Gastroesophageal sphincter (tissue), 4 donors: ENCODE measurements at regions not wholly inside any gene's neighbourhood (a gene's known extent, or its start where the extent isn't known, plus 50 kb on each side); places are given as distances from the start of the nearest gene placed in this dataset.

ENCODE experiments used
- ATAC-seq: fragments of 150-250 bp; one replicate; pipeline ENCODE4 v1.9.1; 2016; ENCODE audit warnings: mild to moderate bottlenecking, moderate library complexity
- H3K27ac ChIP-seq, 4 donors: fragments of 200-600 bp; sonication (generic) in 3 of 4; 1 replicate in 3 of 4; 2 replicates in 1 of 4; pipeline ENCODE4 v1.5.1; 2016 to 2019
- H3K27me3 ChIP-seq: fragments of 200-600 bp; sonication (generic); one replicate; pipeline ENCODE4 v1.5.1; 2019
- H3K36me3 ChIP-seq, 2 donors: fragments of 200-600 bp; sonication (generic); one replicate each; pipeline ENCODE4 v1.5.1; 2019; ENCODE audit warnings: control low read depth in 1 of 2
- H3K4me1 ChIP-seq, 3 donors: fragments of 200-600 bp; sonication (generic); 1 replicate in 2 of 3; 2 replicates in 1 of 3; pipeline ENCODE4 v1.5.1; 2016 to 2019; ENCODE audit warnings: control low read depth in 2 of 3
- H3K4me3 ChIP-seq, 2 donors: fragments of 200-600 bp; sonication (generic); one replicate each; pipeline ENCODE4 v1.5.1; 2019; ENCODE audit warnings: mild to moderate bottlenecking in 1 of 2, moderate library complexity in 1 of 2
- H3K9me3 ChIP-seq, 3 donors: fragments of 200-600 bp; sonication (generic); one replicate each; pipeline ENCODE4 v1.5.1; 2017 to 2019; ENCODE audit warnings: control low read depth in 2 of 3
- CTCF ChIP-seq, 4 experiments: fragments of 200-600 bp in 2 of 4; fragments of 450-650 bp in 2 of 4; sonication (generic) in 1 of 4; IDR thresholded peaks; one replicate each; pipeline ENCODE4 v1.5.1; 2017 to 2019; ENCODE audit warnings: antibody characterized with exemption in 4 of 4, mild to moderate bottlenecking in 2 of 4, moderate library complexity in 2 of 4
- EP300 ChIP-seq: sonication (generic); formaldehyde crosslinking; IDR thresholded peaks from one replicate; pipeline ENCODE4 v1.6.1; 2017; ENCODE audit warnings: antibody characterized with exemption, mild to moderate bottlenecking
- POLR2A ChIP-seq, 2 donors: fragments of 450-650 bp; IDR thresholded peaks; one replicate each; pipeline ENCODE4 v1.6.1; 2017; ENCODE audit warnings: antibody characterized with exemption in 2 of 2, mild to moderate bottlenecking in 2 of 2, moderate library complexity in 1 of 2
- POLR2AphosphoS5 ChIP-seq: sonication (generic); formaldehyde crosslinking; IDR thresholded peaks from one replicate; pipeline ENCODE4 v1.6.1; 2017; ENCODE audit warnings: antibody characterized with exemption
- WGBS, 2 donors: methylation state at CpG; one replicate each; pipeline ENCODE4 v1.1.5; 2018; ENCODE audit warnings: low coverage in 1 of 2; 5-methylcytosine and 5-hydroxymethylcytosine counted together

DNA sequence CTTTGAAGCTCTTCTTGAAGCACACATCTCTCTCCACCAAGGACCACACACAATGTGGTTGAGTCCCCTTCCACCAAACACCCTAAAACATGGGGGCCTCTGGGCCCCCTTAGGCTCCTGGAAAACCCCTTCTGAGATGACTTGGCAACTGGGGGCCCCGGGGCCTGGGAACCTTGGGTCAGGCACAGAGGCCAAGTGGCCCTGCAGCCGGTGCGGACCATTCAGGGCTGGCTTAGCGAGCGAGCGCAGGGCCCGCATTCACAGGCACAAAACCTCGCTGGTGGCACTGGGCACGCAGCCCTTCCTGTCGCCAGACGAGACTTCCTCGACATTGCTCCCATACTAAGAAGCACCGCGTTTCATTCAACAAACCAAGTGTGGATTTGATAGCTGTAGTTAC is 111.2 kb upstream of the ID2 start:
- Histone ChIP-seq H3K4me1 (peaks cover 0 to 13% (median 0%) of the 10 kb centered on the region in 3 donors), H3K27me3 (no peaks in the 10 kb centered on the region), H3K27ac (no peak overlapping the region), H3K4me3 (no peak overlapping the region), H3K36me3 (no peaks in the 10 kb centered on the region), H3K9me3 (no peaks in the 10 kb centered on the region)
- ATAC-seq: no peak
- TF ChIP-seq EP300: no peak
- no peak for TF ChIP-seq POLR2AphosphoS5
- TF ChIP-seq CTCF (IDR thresholded peaks at IDR 0.05): no peak
- no peak for TF ChIP-seq POLR2A (IDR thresholded peaks at IDR 0.05)
- 95% methylated on average over 4 of the region's 14 CpGs; no CpG with 5 or more reads in 1 of the 2 donors for WGBS, 2 donors

- ATAC-seq: no peak
- peaks cover 0 to 16% (median 0%) of the 10 kb centered on the region in 3 donors for H3K4me1 ChIP-seq
- no peaks in the 10 kb centered on the region for H3K36me3 ChIP-seq
- 84 to 91% methylated on average over 7 to 13 of the region's 13 CpGs for WGBS, 2 donors
- H3K27ac ChIP-seq: no peak overlapping the region
- no peak for TF ChIP-seq POLR2AphosphoS5
- H3K27me3 ChIP-seq: no peaks in the 10 kb centered on the region
- H3K9me3 ChIP-seq: no peaks in the 10 kb centered on the region
- H3K4me3 ChIP-seq: no peak overlapping the region
Measured at GRCh38 chr2:8571301-8571791, 110.5 kb upstream of the ID2 start.

- ATAC-seq: no peak
- Histone ChIP-seq H3K27ac (no peak overlapping the region), H3K27me3 (no peaks in the 10 kb centered on the region), H3K4me3 (no peak overlapping the region), H3K4me1 (peaks cover 0 to 16% (median 0%) of the 10 kb centered on the region in 3 donors), H3K9me3 (no peaks in the 10 kb centered on the region), H3K36me3 (no peaks in the 10 kb centered on the region)
- TF ChIP-seq CTCF (IDR thresholded peaks at IDR 0.05) (no peak), POLR2AphosphoS5 (no peak), POLR2A (IDR thresholded peaks at IDR 0.05) (no peak), EP300 (no peak)
- WGBS, 2 donors: 91 to 96% methylated on average over 6 to 7 of the region's 10 CpGs
Measured at GRCh38 chr2:8571792-8572499, 109.9 kb upstream of the ID2 start.

DNA sequence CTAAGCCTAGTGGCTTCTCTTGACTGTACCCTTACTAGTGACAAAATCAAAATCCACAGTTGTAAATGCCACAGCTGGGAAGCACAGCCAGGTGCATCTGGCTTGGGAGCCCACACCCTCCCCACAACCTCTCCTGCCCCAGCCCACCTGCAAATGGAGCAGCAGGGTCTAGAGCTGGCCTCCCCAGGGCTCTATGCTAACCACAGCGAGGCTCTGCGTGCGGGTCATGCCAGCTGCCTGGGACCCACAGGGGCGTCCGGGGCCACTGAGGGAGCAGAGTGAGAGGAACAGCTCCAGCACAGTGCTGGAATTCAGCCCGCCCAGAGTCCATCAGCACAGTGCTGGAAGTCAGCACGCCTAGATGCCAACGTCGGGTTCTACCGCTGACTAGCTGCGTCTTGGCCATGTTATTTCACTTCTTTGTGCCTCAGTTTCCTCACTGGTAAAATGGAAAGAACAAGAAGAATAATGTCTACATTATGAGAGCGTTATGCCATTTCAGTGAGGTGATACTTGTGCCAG is 109.1 kb upstream of the ID2 start:
- Histone ChIP-seq H3K4me1 (peaks cover 0 to 16% (median 0%) of the 10 kb centered on the region in 3 donors), H3K27me3 (no peaks in the 10 kb centered on the region), H3K9me3 (no peaks in the 10 kb centered on the region), H3K36me3 (no peaks in the 10 kb centered on the region), H3K4me3 (no peak overlapping the region), H3K27ac (no peak overlapping the region)
- 94 to 100% methylated on average over 3 to 5 of the region's 12 CpGs for WGBS, 2 donors
- ATAC-seq: no peak
- TF ChIP-seq CTCF (IDR thresholded peaks at IDR 0.05) (no peak), EP300 (no peak), POLR2AphosphoS5 (no peak), POLR2A (IDR thresholded peaks at IDR 0.05) (no peak)

DNA sequence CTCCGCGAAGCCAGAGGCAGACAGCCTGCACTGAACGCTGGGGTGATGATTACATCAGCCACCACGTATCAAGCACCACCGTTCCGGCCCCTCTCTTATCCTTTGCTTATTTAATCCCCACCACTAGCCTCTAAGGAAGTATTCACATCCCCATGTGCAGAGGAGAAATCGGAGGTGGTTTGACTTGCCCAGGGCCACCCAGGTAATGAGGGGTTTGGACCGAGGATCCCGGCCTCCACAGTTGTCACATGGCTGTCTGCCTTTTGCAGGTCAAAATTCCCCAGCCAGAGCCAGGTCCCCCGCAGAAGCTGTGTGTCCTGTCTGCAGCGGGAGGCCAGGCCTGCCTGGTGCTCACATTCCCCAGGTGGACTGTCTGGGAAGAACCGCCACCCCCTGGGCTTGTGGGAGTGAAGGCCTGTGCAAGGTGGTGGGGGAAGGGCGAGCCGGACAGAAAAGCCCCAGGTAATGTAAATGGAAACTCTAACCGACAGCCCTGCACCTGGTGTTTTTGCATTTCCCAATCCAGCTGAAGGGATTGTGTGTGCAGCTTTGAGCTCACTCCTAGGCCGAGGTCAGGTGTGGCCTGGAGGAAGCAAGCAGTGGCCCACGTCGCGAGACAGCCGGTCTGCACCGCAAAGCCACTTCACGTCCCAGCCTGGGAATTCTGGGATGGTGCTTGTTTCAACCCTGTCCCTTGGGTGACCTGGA is 108.5 kb upstream of the ID2 start:
- WGBS, 2 donors: 80 to 81% methylated on average over 1 to 5 of the region's 22 CpGs
- H3K4me1 ChIP-seq: peaks cover 0 to 16% (median 0%) of the 10 kb centered on the region in 3 donors

More for the DNA sequence above, 108.5 kb upstream of the ID2 start:
- H3K27me3 ChIP-seq: no peaks in the 10 kb centered on the region
- H3K27ac ChIP-seq: no peak overlapping the region
- no peak overlapping the region for H3K4me3 ChIP-seq
- no peak for ATAC-seq
- TF ChIP-seq POLR2A (IDR thresholded peaks at IDR 0.05): no peak
- no peak for TF ChIP-seq CTCF (IDR thresholded peaks at IDR 0.05)
- no peak for TF ChIP-seq POLR2AphosphoS5
- no peak for TF ChIP-seq EP300
- H3K36me3 ChIP-seq: no peaks in the 10 kb centered on the region
- H3K9me3 ChIP-seq: no peaks in the 10 kb centered on the region
